ENCODE measurements at regions not wholly inside any gene's neighbourhood (a gene's known extent, or its start where the extent isn't known, plus 50 kb on each side); places are given as distances from the start of the nearest gene placed in this dataset.

DNA sequence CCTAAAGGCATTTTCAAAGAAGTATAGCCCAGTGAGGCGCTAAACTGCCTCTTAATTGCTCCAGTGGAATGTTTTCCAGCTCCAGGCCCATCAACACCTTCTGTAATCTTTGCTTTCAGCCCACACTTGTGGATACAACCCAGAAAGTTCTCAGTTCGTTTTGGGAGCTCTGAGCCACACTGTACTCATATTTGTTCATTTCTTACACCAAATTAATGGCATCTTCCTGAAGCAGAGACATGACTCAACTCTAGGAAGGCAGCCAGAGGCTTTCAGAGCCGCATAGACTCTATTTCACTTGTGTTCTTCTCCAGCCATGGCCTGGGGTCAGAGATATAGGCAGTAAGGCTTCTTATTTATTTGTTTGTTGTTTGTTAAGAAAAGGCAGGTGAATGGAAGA is 175.5 kb upstream of the NCAM1 start:
- no peak for DNase-seq (ENCODE audit: low spot score)

DNA sequence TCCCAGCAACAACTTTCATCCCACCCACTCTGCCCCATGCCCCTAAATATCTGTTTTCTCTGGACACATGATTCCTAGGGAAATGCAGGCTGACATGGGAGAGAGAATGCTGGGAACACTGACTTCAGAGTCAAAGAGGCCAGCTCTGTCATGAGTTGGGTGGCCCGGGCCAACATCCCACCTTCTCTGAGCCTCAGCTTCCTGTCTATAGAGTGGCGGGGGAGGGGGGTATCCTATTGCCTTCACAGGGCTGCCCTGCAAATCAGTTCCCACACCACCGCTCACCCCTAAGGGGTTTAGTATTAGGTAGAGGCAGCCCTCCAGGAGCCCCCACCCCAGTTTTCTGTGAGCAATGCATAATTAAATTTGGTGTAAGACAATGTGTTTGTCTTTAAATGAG is 175.0 kb upstream of the NCAM1 start:
- DNase-seq (ENCODE audit: low spot score), result no peak

DNA sequence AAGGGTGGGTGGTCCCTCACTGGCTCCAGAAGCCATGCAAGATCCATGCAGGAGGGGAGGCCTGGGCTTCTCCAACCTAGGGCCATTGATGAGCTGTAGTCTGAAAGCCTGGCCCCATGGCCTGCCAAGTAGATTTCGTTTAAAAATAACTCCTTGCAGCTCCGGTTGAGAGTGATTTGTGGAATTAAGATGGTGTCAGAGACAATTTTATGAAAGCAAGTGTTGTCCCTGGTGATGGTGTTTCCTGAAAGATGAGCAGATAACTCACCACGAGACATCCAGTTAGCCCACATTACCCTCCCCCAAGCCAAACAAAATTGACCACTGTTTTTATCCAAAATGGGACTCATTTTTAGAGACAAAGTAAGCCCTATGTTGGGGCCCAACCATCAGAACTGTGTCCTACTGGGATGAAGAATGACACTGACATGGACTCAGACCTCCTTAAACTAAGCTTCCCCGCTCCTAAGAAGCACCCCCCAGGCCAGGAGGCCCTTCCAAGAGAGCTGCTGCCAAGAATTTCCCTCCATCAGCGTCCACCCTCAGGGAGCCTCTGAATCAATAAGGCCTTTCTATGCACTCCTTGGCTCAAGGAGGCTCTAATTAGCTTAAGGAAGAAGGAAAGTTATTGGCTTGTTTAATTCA is 174.2 kb upstream of the NCAM1 start:
- DNase-seq (ENCODE audit: low spot score), result no peak

DNA sequence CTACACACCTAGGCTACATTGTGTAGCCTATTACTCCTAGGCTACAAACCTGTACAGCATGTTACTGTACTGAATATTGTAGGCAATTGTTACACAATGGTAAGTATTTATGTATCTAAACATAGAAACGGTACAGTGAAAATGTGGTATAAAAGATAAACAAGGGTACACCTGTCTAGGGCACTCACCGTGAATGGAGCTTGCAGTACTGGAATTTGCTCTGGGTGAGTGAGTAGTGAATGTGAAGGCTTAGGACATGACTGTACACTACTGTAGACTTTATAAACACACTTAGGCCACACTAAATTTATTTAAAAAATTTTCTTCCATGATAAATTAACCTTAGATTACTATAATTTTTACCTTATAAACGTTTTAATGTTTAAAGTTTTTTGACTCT is 171.7 kb upstream of the NCAM1 start:
- DNase-seq (ENCODE audit: low spot score), result no peak

DNA sequence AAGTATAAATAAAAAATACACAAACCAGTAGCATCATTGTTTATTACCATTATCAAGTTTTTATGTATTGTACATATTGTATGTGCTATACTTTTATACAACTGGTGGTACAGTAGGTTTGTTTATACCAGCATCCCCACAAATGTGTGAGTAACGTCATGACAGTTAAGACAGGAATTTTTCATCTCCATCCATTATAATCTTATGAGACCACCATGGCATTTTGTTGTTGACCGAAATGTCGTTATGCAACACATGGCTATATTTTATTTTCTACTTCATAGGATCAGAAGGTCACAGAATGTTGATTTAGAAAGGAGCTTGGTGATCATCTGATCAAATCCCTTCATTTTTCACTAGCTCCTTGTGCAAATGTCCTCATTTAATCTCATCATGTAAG is 170.9 kb upstream of the NCAM1 start:
- DNase-seq (ENCODE audit: low spot score), result no peak

DNA sequence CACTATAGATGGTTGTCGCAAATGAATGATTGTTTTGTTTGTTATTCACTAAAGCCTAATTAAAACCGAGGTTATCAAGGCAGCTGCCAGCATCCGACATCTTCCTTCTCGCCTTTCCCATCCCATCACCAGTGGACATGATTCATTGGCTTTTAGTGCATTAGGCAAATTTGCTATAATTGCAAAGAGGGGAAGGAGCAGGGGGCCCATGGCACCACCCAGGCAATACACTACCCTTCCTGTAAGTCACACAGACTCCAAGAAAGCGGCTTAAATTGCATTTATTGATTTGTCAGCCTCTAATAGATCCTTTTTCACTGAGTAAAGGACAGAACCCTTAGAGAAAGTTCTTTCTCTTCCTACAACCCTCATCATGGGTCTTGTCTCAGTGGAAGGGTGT is 169.2 kb upstream of the NCAM1 start:
- no peak for DNase-seq (ENCODE audit: low spot score)

DNA sequence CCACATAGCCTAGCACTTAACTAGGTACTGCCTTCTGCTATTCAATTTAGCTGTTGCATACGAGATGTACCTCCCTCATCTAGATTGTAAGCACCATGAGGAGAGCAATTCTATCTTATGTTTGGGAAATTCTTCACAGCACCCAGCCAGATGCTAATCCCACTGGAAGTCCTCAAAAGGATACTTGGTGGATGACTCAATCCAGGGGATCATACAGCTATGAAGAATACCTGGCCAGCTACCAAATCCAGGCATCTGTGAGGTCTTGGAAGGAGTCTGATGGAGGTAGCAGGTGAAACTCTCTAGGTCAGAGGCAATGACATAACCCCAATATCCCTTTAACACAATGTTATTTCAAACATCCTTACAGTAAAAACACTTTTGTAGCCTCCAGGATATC is 167.8 kb upstream of the NCAM1 start:
- DNase-seq (ENCODE audit: low spot score), result no peak

DNA sequence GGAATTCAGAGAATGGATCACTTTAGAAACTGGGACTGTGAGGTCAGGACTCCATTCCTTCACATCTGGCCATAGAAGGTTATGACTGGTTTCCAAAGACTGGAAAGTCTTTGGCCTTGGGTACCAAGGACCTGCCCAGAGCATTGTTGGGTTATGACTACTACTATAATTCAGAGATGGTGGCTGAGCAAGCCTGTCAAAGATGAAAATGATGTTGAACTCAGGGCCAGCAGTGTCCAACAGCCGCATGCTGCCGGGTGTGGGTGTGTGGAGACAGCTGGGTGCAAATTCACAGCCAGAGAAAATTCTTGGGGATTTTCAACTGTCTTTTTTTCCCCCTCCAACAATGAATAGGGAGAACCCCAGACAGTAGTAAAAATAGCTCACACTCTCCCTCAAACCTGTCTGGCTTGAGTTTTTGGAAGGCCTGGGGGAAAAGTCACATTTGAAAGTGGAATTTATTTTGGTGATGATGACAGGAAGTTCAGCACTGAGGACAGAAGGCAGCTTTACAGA is 166.8 kb upstream of the NCAM1 start:
- DNase-seq (ENCODE audit: low spot score), result no peak

DNA sequence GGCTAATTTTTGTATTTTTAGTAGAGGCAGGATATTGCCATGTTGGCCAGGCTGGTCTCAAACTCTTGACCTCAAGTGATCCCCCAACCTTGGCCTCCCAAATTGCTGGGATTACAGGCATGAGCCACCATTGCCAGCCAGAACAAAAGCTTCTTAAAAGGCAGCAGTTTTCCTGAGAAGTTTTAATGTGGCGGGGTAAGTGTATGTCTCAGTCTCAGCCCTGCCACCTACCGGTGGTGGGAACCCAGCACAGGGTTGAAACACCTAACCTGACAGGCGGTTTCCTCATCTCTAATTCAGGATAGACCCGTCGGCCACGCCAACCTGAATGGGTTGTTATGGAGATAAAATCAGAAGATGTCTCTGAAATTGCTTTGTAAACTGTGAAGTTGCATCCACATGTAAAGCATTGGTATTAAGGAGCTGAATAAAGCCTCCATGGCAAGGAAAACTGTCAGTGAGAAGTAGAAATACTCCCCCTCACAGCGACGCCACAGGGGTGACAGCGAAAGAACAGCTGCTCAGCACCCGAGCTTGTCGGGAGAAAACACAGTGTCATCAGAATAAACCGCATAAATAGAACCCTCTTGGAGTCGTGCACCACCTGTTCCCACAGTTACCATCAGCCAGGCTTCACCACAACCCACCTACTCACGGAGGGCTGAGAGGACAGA is 165.9 kb upstream of the NCAM1 start:
- DNase-seq (ENCODE audit: low spot score), result no peak

DNA sequence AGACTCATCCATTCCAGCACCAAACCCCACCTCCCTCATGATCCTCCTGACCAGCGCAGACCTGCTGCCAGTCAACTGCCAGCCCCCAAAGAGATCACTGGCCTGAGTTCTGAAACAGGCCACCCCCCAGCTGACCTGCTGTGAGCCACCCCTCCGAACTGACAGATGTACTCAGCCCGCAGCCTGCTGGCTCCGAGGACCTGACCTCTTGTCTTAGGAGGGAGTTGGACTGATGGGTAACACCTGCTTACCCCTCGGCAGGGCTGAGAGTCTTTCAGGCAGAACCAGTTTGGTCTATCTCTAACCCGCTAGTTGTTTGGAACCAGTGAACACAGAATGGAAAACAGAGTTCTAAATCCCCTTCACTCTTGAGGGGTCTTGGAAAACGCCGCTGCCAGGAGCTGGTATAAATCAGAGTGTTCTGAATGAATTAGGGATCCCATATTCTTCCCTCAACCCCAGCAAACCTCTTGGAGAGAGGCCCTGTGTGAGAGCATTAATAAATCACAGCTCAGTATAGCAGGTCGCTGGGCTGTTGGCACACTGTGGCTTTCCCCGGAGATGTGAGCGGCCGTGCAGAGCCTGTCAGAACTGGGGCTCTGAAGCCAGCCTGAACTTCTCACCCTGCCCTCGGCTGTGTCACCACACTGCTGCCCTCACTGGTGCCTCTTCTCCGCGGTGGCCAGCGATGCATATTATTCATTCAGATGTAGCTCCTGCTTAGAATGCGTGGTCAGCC is 165.1 kb upstream of the NCAM1 start:
- no peak for DNase-seq (ENCODE audit: low spot score)

DNA sequence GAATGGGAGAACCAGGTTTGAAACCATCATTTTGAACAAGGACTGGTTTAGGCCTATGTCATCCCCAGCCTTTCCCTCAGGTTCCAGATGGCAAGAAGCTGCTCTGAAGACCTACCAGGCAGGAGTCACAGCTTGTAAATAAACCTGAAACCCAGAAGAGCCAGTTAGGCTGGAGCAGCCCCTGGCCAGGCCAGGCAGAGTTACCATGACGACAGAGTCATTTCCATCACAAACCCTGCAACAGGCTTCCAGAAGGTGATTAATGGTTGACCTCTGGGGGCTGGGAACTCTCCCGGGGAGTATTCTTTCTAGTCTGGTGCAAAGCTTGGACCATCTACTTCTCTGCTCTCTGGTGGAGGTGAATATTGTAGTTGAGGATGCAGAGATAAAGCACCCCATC is 164.1 kb upstream of the NCAM1 start:
- no peak for DNase-seq (ENCODE audit: low spot score)

DNA sequence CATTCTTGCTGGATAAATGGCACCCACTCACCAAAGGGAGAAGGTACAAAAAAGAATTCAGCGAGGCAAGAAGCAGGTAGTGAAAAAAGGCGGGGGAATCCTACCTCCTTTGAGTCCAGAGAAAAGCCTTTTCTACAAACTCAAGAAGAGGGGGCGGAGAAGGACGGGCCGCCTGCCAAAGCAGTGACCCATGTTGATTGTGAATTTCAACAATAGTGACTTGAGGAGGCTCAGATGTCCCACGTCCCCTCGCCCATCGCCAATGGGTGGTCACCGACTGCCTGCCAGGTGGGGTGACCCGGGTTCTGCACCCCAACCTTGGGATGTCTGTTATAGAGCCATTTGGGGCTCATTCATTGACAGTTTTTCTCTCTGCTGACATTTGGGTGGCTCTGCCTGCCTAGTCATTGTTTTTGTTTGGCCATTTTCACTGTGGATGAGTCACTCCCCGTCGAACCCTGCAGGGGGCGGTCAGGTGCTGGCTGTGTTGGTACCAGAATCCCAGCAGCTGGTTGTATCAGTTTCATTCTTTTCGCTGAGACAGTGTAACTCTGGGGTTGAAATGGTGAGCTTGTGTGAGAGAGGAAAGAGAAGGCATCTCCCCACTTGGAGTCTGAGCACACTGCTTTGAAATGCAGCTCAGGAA is 163.4 kb upstream of the NCAM1 start:
- DNase-seq (ENCODE audit: low spot score), result no peak

DNA sequence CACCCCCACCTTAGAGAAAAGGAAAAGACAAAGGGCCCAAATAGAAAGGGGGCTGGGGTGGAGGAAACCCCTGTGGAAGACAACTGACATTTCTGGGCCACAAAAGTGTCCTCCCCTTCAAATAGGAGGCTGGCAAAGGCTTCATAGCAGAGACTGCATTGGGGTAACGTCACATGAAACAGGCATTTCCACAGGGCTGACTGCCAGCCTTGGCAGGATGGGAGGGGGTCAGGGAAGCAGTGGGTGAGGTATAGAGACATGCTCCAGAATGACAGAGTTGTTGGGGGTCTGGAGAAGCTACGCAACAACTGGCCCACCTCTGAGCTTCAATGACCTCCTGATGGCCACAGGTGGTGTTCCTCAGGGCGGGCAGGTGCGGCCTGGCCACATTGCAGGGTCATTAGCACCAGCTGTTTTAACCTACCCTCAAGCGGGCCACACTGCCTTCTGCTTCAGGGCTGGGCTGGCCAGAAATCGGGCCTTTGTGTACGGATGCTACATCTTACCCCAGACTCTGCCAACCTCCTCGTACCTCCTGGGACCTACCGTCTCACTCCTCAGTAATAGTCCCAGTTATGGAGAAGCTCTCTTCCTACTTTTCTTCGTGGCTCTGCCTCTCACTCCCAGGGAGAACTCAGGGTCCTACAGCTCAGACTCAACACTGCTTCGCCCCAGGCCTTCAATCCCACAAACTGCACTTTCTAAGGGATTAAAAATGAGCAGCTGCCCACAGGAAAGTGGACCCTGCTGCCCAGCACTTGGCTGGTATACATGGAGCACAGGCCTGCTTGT is 160.0 kb upstream of the NCAM1 start:
- DNase-seq (ENCODE audit: low spot score), result no peak

DNA sequence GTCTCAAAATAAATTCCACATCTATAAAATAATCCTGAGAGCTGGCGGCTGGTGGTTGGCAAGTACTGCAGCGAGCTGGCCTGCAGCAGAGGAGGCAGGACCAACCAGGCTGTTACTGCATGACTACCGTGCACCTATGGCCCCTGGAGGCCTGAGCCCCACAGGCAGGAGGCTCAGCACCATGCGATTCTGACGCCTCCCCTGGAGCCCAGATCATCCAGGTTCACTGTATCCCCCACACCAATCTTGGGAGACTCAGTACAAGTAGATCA is 159.5 kb upstream of the NCAM1 start:
- DNase-seq (ENCODE audit: low spot score), result no peak

DNA sequence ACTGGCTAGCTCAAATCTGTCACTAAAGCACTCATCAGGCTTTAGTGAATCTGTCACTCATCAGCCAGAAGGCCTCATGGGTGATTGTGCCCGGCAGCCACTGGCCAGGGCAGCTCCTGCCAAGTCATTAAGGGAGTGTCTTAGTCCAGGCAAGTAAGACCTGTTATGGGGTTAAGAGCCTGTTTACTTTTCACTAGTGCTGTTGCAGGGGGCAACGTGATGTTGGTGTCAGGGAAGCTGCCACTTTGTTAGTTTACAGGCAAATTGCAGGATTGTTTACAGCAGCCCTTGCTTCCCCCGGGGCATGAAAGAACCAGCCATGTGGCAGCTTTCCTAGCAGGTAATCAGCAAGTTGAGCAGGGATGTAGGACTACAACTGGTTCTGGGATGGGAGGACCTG is 155.6 kb upstream of the NCAM1 start:
- no peak for DNase-seq (ENCODE audit: low spot score)

DNA sequence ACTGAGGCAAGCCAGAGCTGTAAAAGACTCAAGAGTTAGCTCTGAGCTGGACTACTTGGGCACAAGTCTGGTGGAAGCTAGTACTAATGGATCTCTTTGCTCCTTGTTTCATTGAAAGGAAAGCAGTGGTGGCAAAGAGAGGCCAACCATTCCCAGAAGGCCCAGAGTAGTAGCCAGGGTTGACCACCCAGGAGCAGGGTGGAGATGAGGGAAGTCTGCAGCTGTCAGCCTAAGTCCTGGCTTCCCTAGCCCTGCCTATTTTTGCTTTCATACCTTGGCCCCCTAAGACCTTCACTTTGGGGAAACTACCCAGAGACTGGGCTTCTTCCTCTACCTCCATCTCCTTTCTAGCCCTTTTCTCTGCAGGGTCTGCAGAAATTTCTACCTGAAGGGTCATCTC is 155.0 kb upstream of the NCAM1 start:
- no peak for DNase-seq (ENCODE audit: low spot score)

DNA sequence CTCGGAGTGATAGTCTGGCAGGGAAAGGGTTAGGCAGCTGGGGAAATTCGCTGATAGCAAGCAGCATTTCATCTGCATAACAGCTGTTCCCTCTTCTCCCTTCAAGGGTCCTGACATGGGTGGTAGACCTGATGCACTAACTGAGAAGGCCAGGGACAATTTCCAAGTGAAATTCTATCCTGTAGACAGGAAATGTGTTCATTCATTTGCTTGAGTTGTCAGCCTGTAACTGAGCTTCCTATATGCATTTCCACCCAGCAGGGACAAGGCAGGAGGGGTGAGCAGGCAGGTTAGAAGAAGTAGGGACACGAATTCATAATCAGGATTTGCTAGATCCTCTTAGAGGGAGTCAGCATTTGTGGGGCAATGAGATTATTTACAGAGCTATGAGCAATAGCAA is 154.3 kb upstream of the NCAM1 start:
- DNase-seq (ENCODE audit: low spot score), result no peak

DNA sequence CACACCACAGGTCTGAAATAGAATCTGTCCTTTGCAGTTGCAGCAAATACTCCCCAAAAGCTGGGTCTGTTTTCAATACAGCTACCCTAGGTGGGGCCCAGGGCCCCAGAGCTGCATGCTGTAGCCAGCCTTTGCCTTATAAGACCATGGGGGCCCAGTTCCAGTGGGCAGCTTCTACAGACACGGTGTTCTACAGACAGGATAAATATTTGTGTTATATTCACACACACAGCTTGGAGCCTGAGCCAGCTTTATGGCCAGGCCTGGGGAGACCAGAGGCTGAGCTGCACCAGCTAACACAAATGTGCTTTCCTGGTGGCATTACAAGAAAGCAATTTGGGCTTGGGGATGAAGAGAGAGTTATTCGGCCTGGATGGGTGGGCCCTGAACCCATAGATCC is 151.8 kb upstream of the NCAM1 start:
- no peak for DNase-seq (ENCODE audit: low spot score)

DNA sequence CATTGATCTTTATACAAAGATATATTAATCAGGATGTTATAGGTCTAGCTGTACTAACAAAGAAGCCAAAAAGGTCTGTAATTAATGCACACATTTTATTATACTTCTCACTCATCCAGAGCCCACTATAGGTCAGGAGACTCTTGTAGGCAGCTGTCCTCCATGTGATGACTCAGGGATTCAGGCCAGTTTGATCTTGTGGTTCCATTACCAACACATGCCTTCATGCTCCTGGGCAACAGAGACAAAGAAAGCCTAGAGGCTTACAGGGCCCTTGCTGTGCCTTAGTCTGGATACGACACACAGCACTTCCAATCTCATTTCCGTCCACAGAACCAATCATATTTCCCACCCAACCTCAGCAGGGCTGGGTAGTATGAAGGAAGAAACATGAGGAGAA is 150.3 kb upstream of the NCAM1 start:
- no peak for DNase-seq (ENCODE audit: low spot score)

DNA sequence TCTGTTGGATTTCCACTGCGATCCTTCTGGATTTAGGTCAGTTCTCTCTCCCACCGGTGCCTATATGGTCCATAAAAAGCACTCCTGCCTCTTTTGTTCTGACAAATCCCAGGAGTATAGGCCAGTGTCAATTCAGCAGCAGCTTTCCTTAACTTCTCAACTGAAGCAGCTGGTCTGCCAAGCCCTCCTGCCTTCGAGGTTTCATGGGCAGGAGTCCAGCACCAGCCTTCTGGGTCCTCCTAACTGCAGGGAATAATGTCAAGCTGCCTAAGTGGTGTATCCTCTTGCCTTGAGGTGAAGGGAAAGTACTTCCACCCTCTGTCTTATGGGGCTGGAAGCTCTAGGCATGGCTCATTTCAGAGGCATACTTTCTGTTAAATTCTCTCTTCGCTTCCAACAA is 149.4 kb upstream of the NCAM1 start:
- no peak for DNase-seq (ENCODE audit: low spot score)

DNA sequence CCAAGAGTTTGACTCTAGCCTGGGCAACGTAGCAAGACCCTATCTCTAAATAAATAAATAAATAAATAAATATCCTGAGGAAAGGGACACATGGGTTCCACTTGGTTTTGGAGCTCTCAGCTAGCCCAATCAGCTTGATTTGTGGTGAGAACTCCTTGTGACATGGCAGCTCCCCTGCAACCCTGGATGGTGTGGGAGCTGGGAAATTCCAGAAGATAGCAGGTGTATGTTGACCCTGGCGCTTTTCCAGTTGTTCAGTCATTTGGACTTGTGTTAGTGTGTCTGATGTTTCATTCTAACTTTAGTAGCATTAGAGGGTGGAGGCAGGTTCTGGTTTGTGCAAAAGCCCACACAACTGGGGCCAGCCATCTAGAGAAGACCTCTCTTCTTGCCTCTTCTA is 148.5 kb upstream of the NCAM1 start:
- no peak for DNase-seq (ENCODE audit: low spot score)

DNA sequence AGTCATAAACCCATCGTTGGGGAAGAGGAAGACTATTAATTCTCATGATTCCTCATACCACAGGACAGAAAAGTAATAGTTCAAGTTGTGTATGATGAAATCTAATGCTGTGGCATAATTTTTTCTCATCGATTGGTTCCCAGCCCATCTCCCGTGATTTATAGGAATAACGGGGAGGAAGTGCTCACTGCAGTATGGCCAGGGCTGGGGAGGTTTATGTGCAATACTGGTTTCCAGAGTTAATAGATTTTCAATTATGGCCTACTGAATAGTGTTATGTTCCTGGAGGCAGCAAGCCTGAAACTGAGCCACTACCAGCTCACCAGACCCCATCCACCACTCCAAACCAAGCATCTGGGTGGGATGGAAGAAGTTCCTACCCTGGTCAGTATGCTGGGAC is 147.1 kb upstream of the NCAM1 start:
- DNase-seq (ENCODE audit: low spot score), result no peak

Data from CD4-positive, alpha-beta T cell treated with Interleukin-6 at 100 ng/mL for 8 hours (primary cell).